Uterus (tissue), 3 donors: ENCODE measurements at regions not wholly inside any gene's neighbourhood (a gene's known extent, or its start where the extent isn't known, plus 50 kb on each side); places are given as distances from the start of the nearest gene placed in this dataset.

Experiments used
- DNase-seq, 2 donors: peaks; one replicate each; pipeline ENCODE4 v3.0.0-alpha.2; 2019 to 2020
- H3K27ac ChIP-seq, 2 donors: fragments of 200-600 bp; sonication (generic); 1 replicate in 1 of 2; 2 replicates in 1 of 2; pipeline ENCODE4 v1.5.1; 2016 to 2018
- H3K27me3 ChIP-seq, 2 donors: fragments of 200-600 bp; sonication (generic); one replicate each; pipeline ENCODE4 v1.5.1; 2018 to 2019; ENCODE audit warnings: control low read depth in 1 of 2
- H3K36me3 ChIP-seq, 2 donors: fragments of 200-600 bp; sonication (generic); one replicate each; pipeline ENCODE4 v1.5.1; 2019; ENCODE audit warnings: control low read depth in 1 of 2
- H3K4me1 ChIP-seq, 2 donors: fragments of 200-600 bp; sonication (generic); one replicate each; pipeline ENCODE4 v1.5.1; 2018 to 2019; ENCODE audit warnings: control low read depth in 1 of 2
- H3K4me3 ChIP-seq, 2 donors: fragments of 200-600 bp; sonication (generic); 1 replicate in 1 of 2; 2 replicates in 1 of 2; pipeline ENCODE4 v1.5.1; 2018 to 2019; ENCODE audit warnings: mild to moderate bottlenecking in 1 of 2
- H3K9me3 ChIP-seq, 2 donors: fragments of 200-600 bp; sonication (generic); one replicate each; pipeline ENCODE4 v1.5.1; 2019; ENCODE audit warnings: control low read depth in 1 of 2
- POLR2A ChIP-seq, 2 donors: fragments of 450-650 bp; IDR thresholded peaks; one replicate each; pipeline ENCODE4 v1.6.1; 2016; ENCODE audit warnings: antibody characterized with exemption in 2 of 2, mild to moderate bottlenecking in 1 of 2, moderate library complexity in 1 of 2
- intact Hi-C: fragments of 100-400 bp; cut with DNase I; formaldehyde crosslinking; loops from one replicate; pipeline ENCODE4 v1.15.1; 2023; ENCODE audit warnings: low total_unique reads
- TF ChIP-seq, protein P1 (sequence below), 4 experiments: fragments of 200-600 bp in 2 of 4; fragments of 450-650 bp in 2 of 4; sonication (generic) in 2 of 4; IDR thresholded peaks; one replicate each; pipeline ENCODE4 v1.5.1; 2016 to 2019; ENCODE audit warnings: antibody characterized with exemption in 4 of 4, mild to moderate bottlenecking in 2 of 4, moderate library complexity in 1 of 4
- donor health status: DM: yes; HTN: yes; CAD: no.

- H3K36me3 ChIP-seq, result no peaks in the 10 kb centered on the region
- H3K9me3 ChIP-seq, result no peaks in the 10 kb centered on the region
- DNase-seq, result no peak
- no peaks in the 10 kb centered on the region for H3K27me3 ChIP-seq
- H3K4me3 ChIP-seq, result no peak overlapping the region
- H3K4me1 ChIP-seq, result no peaks in the 10 kb centered on the region
- intact Hi-C loops, result no loop called here
- no peak overlapping the region for H3K27ac ChIP-seq
- TF ChIP-seq, protein P1, sequence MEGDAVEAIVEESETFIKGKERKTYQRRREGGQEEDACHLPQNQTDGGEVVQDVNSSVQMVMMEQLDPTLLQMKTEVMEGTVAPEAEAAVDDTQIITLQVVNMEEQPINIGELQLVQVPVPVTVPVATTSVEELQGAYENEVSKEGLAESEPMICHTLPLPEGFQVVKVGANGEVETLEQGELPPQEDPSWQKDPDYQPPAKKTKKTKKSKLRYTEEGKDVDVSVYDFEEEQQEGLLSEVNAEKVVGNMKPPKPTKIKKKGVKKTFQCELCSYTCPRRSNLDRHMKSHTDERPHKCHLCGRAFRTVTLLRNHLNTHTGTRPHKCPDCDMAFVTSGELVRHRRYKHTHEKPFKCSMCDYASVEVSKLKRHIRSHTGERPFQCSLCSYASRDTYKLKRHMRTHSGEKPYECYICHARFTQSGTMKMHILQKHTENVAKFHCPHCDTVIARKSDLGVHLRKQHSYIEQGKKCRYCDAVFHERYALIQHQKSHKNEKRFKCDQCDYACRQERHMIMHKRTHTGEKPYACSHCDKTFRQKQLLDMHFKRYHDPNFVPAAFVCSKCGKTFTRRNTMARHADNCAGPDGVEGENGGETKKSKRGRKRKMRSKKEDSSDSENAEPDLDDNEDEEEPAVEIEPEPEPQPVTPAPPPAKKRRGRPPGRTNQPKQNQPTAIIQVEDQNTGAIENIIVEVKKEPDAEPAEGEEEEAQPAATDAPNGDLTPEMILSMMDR (IDR thresholded peaks at IDR 0.05), result no peak
- TF ChIP-seq POLR2A (IDR thresholded peaks at IDR 0.05), result no peak
Observed at GRCh38 chr1:208942394-208943130, 641.0 kb upstream of the CAMK1G start.

DNA sequence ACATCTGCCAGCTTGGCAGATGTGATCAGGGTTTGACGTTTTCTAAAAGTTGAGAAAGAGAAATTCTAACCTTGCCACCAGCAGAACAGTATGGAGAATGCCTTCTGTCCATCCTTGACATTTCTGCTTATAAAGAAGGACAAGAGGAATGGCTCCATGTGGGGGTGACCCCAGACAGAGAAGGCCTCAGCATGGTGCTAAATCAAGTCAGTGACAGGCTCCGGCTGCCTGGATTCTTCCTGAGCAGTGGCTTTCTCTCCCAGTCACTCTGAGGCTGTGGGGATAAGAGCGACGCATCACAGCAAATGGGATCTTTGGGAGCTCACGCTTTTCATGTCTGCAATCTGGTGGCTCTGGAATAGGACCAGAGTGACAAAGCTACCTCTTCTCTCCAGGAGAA lies 640.2 kb upstream of the CAMK1G start:
- intact Hi-C loops, result no loop called here
- DNase-seq, result no peak
- no peak overlapping the region for H3K4me3 ChIP-seq
- H3K9me3 ChIP-seq, result no peaks in the 10 kb centered on the region
- H3K27me3 ChIP-seq, result no peaks in the 10 kb centered on the region
- H3K4me1 ChIP-seq, result no peaks in the 10 kb centered on the region
- H3K27ac ChIP-seq, result no peak overlapping the region
- H3K36me3 ChIP-seq, result no peaks in the 10 kb centered on the region
- TF ChIP-seq, protein P1 (IDR thresholded peaks at IDR 0.05), result no peak
- TF ChIP-seq POLR2A (IDR thresholded peaks at IDR 0.05), result no peak

- no peak overlapping the region for H3K4me3 ChIP-seq
- no peaks in the 10 kb centered on the region for H3K36me3 ChIP-seq
Observed at GRCh38 chr1:208944981-208945451, 638.5 kb upstream of the CAMK1G start.

DNA sequence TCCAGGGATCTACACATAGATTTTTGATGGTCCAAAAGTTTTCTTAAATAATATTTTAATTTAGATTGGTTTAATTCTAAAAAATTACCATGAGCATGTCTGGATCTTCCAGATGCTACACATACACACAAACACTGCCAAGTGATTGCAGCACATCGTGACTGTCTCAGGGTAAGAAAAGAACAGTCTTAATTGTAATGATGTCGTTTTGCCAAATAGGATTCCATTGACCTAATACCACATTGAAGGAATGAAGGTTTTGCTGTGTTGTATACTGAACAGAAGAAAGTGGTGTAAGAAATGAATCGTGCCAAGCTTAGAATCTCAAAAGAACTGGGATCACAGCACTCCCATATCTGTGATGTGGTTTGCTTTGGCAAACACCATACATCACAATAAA lies 633.3 kb upstream of the CAMK1G start:
- H3K4me1 ChIP-seq, result no peaks in the 10 kb centered on the region
- no peaks in the 10 kb centered on the region for H3K36me3 ChIP-seq
- H3K27me3 ChIP-seq, result no peaks in the 10 kb centered on the region
- no peak overlapping the region for H3K27ac ChIP-seq
- no peak for DNase-seq
- intact Hi-C loops, result no loop called here
- no peaks in the 10 kb centered on the region for H3K9me3 ChIP-seq
- H3K4me3 ChIP-seq, result no peak overlapping the region
- TF ChIP-seq, protein P1 (IDR thresholded peaks at IDR 0.05), result no peak
- TF ChIP-seq POLR2A (IDR thresholded peaks at IDR 0.05), result no peak

More at GRCh38 chr1:208944981-208945451, 638.5 kb upstream of the CAMK1G start:
- TF ChIP-seq POLR2A (IDR thresholded peaks at IDR 0.05), result no peak
- TF ChIP-seq, protein P1 (IDR thresholded peaks at IDR 0.05), result no peak
- Histone ChIP-seq H3K27me3 (no peaks in the 10 kb centered on the region), H3K27ac (no peak overlapping the region), H3K9me3 (no peaks in the 10 kb centered on the region), H3K4me1 (no peaks in the 10 kb centered on the region)
- intact Hi-C loops, result no loop called here
- no peak for DNase-seq

- Histone ChIP-seq H3K9me3 (no peaks in the 10 kb centered on the region), H3K4me1 (no peaks in the 10 kb centered on the region), H3K27ac (no peak overlapping the region), H3K4me3 (no peak overlapping the region), H3K27me3 (no peaks in the 10 kb centered on the region), H3K36me3 (no peaks in the 10 kb centered on the region)
- TF ChIP-seq, protein P1 (IDR thresholded peaks at IDR 0.05), result no peak
- no peak for TF ChIP-seq POLR2A (IDR thresholded peaks at IDR 0.05)
- no peak for DNase-seq
- intact Hi-C loops, result no loop called here
Observed at GRCh38 chr1:208951026-208951525, 632.4 kb upstream of the CAMK1G start.
